GM03348 (cell line): ENCODE measurements at regions not wholly inside any gene's neighbourhood (a gene's known extent, or its start where the extent isn't known, plus 50 kb on each side); places are given as distances from the start of the nearest gene placed in this dataset.

ENCODE experiments used
- DNase-seq: peaks from one replicate; pipeline ENCODE4 v3.0.0; 2012; ENCODE audit warnings: low spot score

GRCh38 chr9:134228649-134229048 lies 64.3 kb upstream of the RNU6ATAC start:
- DNase-seq, result no peak

- DNase-seq, result no peak
These were observed 65.2 kb upstream of the RNU6ATAC start for GRCh38 chr9:134229466-134230091.

- no peak for DNase-seq
These were observed 66.0 kb upstream of the RNU6ATAC start for GRCh38 chr9:134230092-134230941.

GRCh38 chr9:134230942-134231325 lies 66.6 kb upstream of the RNU6ATAC start:
- DNase-seq, result no peak

- no peak for DNase-seq
These were observed 67.0 kb upstream of the RNU6ATAC start for GRCh38 chr9:134231330-134231745.

- no peak for DNase-seq
These were observed 67.4 kb upstream of the RNU6ATAC start for GRCh38 chr9:134231767-134232166.

- no peak for DNase-seq
These were observed 68.7 kb upstream of the RNU6ATAC start for GRCh38 chr9:134233022-134233421.

GRCh38 chr9:134234001-134234660 lies 69.8 kb upstream of the RNU6ATAC start:
- no peak for DNase-seq

GRCh38 chr9:134234687-134235359 lies 70.5 kb upstream of the RNU6ATAC start:
- DNase-seq, result no peak

GRCh38 chr9:134235366-134235765 lies 71.0 kb upstream of the RNU6ATAC start:
- DNase-seq, result no peak

GRCh38 chr9:134236001-134236421 lies 71.6 kb upstream of the RNU6ATAC start:
- peak; percentile 53 for DNase-seq

GRCh38 chr9:134236935-134237629 lies 72.7 kb upstream of the RNU6ATAC start:
- DNase-seq, result no peak

- DNase-seq, result no peak
These were observed 73.4 kb upstream of the RNU6ATAC start for GRCh38 chr9:134237630-134238265.

- no peak for DNase-seq
These were observed 75.0 kb upstream of the RNU6ATAC start for GRCh38 chr9:134239130-134239903.

- no peak for DNase-seq
These were observed 75.6 kb upstream of the RNU6ATAC start for GRCh38 chr9:134239939-134240338.

- DNase-seq, result no peak
These were observed 76.0 kb upstream of the RNU6ATAC start for GRCh38 chr9:134240361-134240760.

GRCh38 chr9:134242706-134243105 lies 78.3 kb upstream of the RNU6ATAC start:
- DNase-seq, result no peak

- DNase-seq, result peak; percentile 44
These were observed 79.6 kb upstream of the RNU6ATAC start for GRCh38 chr9:134243778-134244467.

GRCh38 chr9:134245179-134245578 lies 80.8 kb upstream of the RNU6ATAC start:
- DNase-seq, result no peak
